Upper lobe of left lung (tissue), 6 donors: ENCODE measurements at regions not wholly inside any gene's neighbourhood (a gene's known extent, or its start where the extent isn't known, plus 50 kb on each side); places are given as distances from the start of the nearest gene placed in this dataset.

Experiments
- ATAC-seq, 2 donors: fragments of 200-7000 bp; cut with Tn5 transposase; one replicate each; pipeline ENCODE4 v1.9.1; 2022; ENCODE audit warnings: mild to moderate bottlenecking in 2 of 2, moderate library complexity in 2 of 2; ENCODE audit not compliant: low FRiP score in 2 of 2
- DNase-seq, 2 donors: peaks; one replicate each; pipeline ENCODE4 v3.0.0-alpha.2; 2019 to 2020
- H3K27ac ChIP-seq, 4 donors: fragments of 200-600 bp; sonication (generic); one replicate each; pipeline ENCODE4 v1.5.1; 2016 to 2019
- H3K27me3 ChIP-seq, 4 donors: fragments of 200-600 bp; sonication (generic); one replicate each; pipeline ENCODE4 v1.5.1; 2017 to 2019
- H3K36me3 ChIP-seq, 4 donors: fragments of 200-600 bp; sonication (generic); one replicate each; pipeline ENCODE4 v1.5.1; 2016 to 2019
- H3K4me1 ChIP-seq, 4 donors: fragments of 200-600 bp; sonication (generic); one replicate each; pipeline ENCODE4 v1.5.1; 2018 to 2019
- H3K4me3 ChIP-seq, 4 donors: fragments of 200-600 bp; sonication (generic); one replicate each; pipeline ENCODE4 v1.5.1; 2017 to 2019; ENCODE audit warnings: mild to moderate bottlenecking in 2 of 4, moderate library complexity in 1 of 4
- H3K9me3 ChIP-seq, 4 donors: fragments of 200-600 bp; sonication (generic); one replicate each; pipeline ENCODE4 v1.5.1; 2018 to 2019
- CTCF ChIP-seq, 6 experiments: fragments of 450-650 bp in 4 of 6; fragments of 200-600 bp in 2 of 6; sonication (generic) in 2 of 6; IDR thresholded peaks; one replicate each; pipeline ENCODE4 v1.5.1; 2016 to 2019; ENCODE audit warnings: antibody characterized with exemption in 6 of 6
- EP300 ChIP-seq, 4 donors: sonication (generic); formaldehyde crosslinking; IDR thresholded peaks; one replicate each; pipeline ENCODE4 v1.5.1; 2017; ENCODE audit warnings: antibody characterized with exemption in 4 of 4, control low read depth in 2 of 4
- POLR2A ChIP-seq, 4 donors: fragments of 450-650 bp; IDR thresholded peaks; one replicate each; pipeline ENCODE4 v1.5.1; 2016 to 2017; ENCODE audit warnings: antibody characterized with exemption in 4 of 4, mild to moderate bottlenecking in 2 of 4
- POLR2AphosphoS5 ChIP-seq, 2 donors: sonication (generic); formaldehyde crosslinking; IDR thresholded peaks; one replicate each; pipeline ENCODE4 v1.5.1; 2017; ENCODE audit warnings: antibody characterized with exemption in 2 of 2
- WGBS, 2 donors: methylation state at CpG; one replicate each; pipeline ENCODE4 v1.1.5; 2017 to 2018; 5-methylcytosine and 5-hydroxymethylcytosine counted together
- donor health status: DM: no; HTN: no; CAD: no; lungs with moderate emphysema.
- donor health status: DM: no; HTN: yes; CAD: no; lungs with severe emphysema.

GRCh38 chrX:139026406-139026805 lies 314.9 kb upstream of the FGF13 start:
- Histone ChIP-seq H3K9me3 (no peaks in the 10 kb centered on the region), H3K4me3 (no peak overlapping the region), H3K27ac (no peak overlapping the region), H3K4me1 (no peaks in the 10 kb centered on the region), H3K36me3 (no peaks in the 10 kb centered on the region), H3K27me3 (no peaks in the 10 kb centered on the region)
- no peak for TF ChIP-seq POLR2A (IDR thresholded peaks at IDR 0.05)
- TF ChIP-seq CTCF (IDR thresholded peaks at IDR 0.05) = no peak
- TF ChIP-seq POLR2AphosphoS5 (IDR thresholded peaks at IDR 0.05) = no peak
- no peak for TF ChIP-seq EP300 (IDR thresholded peaks at IDR 0.05)
- DNase-seq (no peak), ATAC-seq (no peak)
- 63% methylated on average over 2 of the region's 2 CpGs; no CpG with 5 or more reads in 1 of the 2 donors for WGBS, 2 donors

DNA sequence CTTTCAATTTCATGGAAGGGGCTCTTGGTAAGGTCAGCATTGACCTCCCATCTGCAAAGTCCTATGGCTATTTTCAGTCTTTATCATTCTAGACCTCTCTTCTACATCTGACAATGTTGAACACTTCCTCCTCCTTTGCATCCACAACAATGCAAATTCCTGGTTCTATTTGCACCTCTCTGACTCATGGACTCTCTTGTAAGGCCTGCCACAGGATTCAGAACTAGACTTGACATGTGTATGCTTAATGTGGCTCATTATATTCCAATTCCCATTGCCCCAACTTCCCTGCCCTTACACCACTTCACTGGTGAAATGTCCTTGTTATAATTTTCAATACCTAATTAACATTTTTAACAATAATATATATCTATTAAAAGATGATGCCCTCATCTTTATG lies 314.3 kb upstream of the FGF13 start:
- H3K9me3 ChIP-seq = no peaks in the 10 kb centered on the region
- no peaks in the 10 kb centered on the region for H3K4me1 ChIP-seq
- H3K27me3 ChIP-seq = no peaks in the 10 kb centered on the region
- ATAC-seq = no peak
- no peaks in the 10 kb centered on the region for H3K36me3 ChIP-seq
- H3K27ac ChIP-seq = no peak overlapping the region
- DNase-seq = no peak
- H3K4me3 ChIP-seq = no peak overlapping the region
- TF ChIP-seq CTCF (IDR thresholded peaks at IDR 0.05) (no peak), POLR2A (IDR thresholded peaks at IDR 0.05) (no peak), EP300 (IDR thresholded peaks at IDR 0.05) (no peak)

- H3K36me3 ChIP-seq = no peaks in the 10 kb centered on the region
- no peak overlapping the region for H3K27ac ChIP-seq
- no peaks in the 10 kb centered on the region for H3K27me3 ChIP-seq
- H3K4me1 ChIP-seq = no peaks in the 10 kb centered on the region
- 72 to 91% methylated on average over 3 of the region's 3 CpGs for WGBS, 2 donors
- TF ChIP-seq EP300 (IDR thresholded peaks at IDR 0.05) (no peak), POLR2A (IDR thresholded peaks at IDR 0.05) (no peak), CTCF (IDR thresholded peaks at IDR 0.05) (no peak), POLR2AphosphoS5 (IDR thresholded peaks at IDR 0.05) (no peak)
- no peak overlapping the region for H3K4me3 ChIP-seq
- DNase-seq (no peak), ATAC-seq (no peak)
- H3K9me3 ChIP-seq = no peaks in the 10 kb centered on the region
These were observed 312.0 kb upstream of the FGF13 start for GRCh38 chrX:139023531-139023930.

DNA sequence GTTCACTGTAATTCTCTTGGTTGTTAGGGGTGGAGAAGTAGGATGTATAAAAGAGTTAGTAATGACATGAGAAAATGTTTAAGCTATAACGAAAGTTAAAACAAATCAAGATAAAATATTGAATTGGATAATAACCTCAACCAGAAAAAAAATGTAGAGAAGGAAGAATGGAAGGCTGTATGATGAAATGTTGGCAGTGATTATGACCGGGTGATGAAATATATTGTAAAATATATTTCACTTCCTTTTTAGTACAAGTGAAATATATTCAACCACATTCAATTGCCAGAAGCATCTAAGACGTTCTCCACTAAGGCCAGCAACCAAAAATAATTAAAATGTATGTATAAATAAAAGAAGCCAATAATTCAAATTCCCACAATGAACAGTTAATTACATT lies 309.3 kb upstream of the FGF13 start:
- Histone ChIP-seq H3K4me3 (no peak overlapping the region), H3K27me3 (no peaks in the 10 kb centered on the region), H3K36me3 (no peaks in the 10 kb centered on the region), H3K27ac (no peak overlapping the region), H3K4me1 (no peaks in the 10 kb centered on the region), H3K9me3 (peaks cover 0 to 5% (median 0%) of the 10 kb centered on the region in 4 donors)
- WGBS, 2 donors = 50 to 61% methylated on average over 3 of the region's 3 CpGs
- ATAC-seq (no peak), DNase-seq (no peak)
- TF ChIP-seq POLR2A (IDR thresholded peaks at IDR 0.05) (no peak), CTCF (IDR thresholded peaks at IDR 0.05) (no peak), EP300 (IDR thresholded peaks at IDR 0.05) (no peak), POLR2AphosphoS5 (IDR thresholded peaks at IDR 0.05) (no peak)

DNA sequence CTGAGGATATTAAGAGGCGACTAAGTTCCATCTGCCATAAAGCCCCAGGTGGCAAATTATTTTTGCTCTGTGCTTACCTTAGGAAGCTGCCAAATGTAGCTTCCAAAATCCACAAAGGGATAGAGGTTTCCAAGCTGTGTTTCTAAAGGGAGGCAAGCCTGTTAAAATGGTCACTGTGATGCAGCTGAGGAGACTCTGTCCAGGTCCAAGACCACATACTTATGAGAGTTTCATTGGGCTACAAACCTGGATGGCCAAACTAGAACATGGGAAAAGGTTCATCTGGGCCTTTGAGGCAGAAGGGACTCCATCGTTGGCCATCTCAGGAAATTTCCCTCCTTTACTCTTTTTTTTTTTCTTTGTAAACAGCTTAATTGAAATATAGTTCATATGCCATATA lies 306.9 kb upstream of the FGF13 start:
- peaks cover 0 to 9% (median 0%) of the 10 kb centered on the region in 4 donors for H3K9me3 ChIP-seq
- H3K4me3 ChIP-seq = no peak overlapping the region
- no peak overlapping the region for H3K27ac ChIP-seq
- no peaks in the 10 kb centered on the region for H3K4me1 ChIP-seq
- no peaks in the 10 kb centered on the region for H3K36me3 ChIP-seq
- ATAC-seq (no peak), DNase-seq (no peak)
- H3K27me3 ChIP-seq = no peaks in the 10 kb centered on the region
- WGBS, 2 donors = 67 to 79% methylated on average over 2 of the region's 2 CpGs
- TF ChIP-seq CTCF (IDR thresholded peaks at IDR 0.05) = no peak
- TF ChIP-seq POLR2AphosphoS5 (IDR thresholded peaks at IDR 0.05) = no peak
- no peak for TF ChIP-seq POLR2A (IDR thresholded peaks at IDR 0.05)
- TF ChIP-seq EP300 (IDR thresholded peaks at IDR 0.05) = no peak
